Bronchial epithelial cell (primary cell): ENCODE measurements at regions not wholly inside any gene's neighbourhood (a gene's known extent, or its start where the extent isn't known, plus 50 kb on each side); places are given as distances from the start of the nearest gene placed in this dataset.

Experiments used
- DNase-seq: peaks from one replicate; pipeline ENCODE4 v3.0.0-alpha.2; 2010; ENCODE audit warnings: low read depth
- FAIRE-seq: peaks from 2 replicates; lab custom pipeline; 2011; peaks lifted over from hg19 to GRCh38; lab: Jason Lieb, UNC
- H3K27me3 ChIP-seq: 2 replicates; pipeline ENCODE4 v1.5.1; 2011; ENCODE audit warnings: low read length; ENCODE audit not compliant: control insufficient read depth, insufficient read depth
- H3K36me3 ChIP-seq: 2 replicates; pipeline ENCODE4 v1.5.1; 2011; ENCODE audit warnings: low read length; ENCODE audit not compliant: control insufficient read depth, insufficient read depth
- H3K4me3 ChIP-seq: 2 replicates; pipeline ENCODE4 v1.5.1; 2011; ENCODE audit warnings: mild to moderate bottlenecking, low read depth, low read length, control low read depth
- TF ChIP-seq, protein P1 (sequence below): IDR thresholded peaks from 2 replicates; pipeline ENCODE4 v1.5.1; 2011; ENCODE audit warnings: mild to moderate bottlenecking, moderate library complexity, low read length, control low read depth, inconsistent platforms; ENCODE audit not compliant: insufficient read depth, severe bottlenecking

DNA sequence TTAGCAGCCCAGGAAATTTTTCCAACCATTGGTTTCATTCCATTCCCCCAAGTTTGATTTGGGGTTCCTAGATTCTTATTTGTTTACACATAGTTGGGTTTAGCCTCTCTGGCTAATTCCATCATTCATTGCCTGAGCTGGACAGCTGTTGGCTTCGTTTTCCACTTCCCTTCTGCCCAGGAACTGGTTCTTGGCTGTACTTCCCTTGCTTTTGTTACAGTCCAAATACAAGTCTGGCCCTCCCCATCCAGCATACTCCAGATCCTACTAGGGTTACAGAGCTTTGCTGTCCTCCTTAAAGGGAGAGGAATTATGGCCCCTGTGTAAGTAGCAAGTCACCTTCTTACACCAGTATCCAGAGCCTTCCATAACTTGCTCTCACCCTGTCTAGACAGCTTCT is 356.3 kb downstream of the FAT3 start:
- TF ChIP-seq, protein P1, sequence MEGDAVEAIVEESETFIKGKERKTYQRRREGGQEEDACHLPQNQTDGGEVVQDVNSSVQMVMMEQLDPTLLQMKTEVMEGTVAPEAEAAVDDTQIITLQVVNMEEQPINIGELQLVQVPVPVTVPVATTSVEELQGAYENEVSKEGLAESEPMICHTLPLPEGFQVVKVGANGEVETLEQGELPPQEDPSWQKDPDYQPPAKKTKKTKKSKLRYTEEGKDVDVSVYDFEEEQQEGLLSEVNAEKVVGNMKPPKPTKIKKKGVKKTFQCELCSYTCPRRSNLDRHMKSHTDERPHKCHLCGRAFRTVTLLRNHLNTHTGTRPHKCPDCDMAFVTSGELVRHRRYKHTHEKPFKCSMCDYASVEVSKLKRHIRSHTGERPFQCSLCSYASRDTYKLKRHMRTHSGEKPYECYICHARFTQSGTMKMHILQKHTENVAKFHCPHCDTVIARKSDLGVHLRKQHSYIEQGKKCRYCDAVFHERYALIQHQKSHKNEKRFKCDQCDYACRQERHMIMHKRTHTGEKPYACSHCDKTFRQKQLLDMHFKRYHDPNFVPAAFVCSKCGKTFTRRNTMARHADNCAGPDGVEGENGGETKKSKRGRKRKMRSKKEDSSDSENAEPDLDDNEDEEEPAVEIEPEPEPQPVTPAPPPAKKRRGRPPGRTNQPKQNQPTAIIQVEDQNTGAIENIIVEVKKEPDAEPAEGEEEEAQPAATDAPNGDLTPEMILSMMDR: no peak
- H3K36me3 ChIP-seq: no peaks in the 10 kb centered on the region
- DNase-seq (no peak), FAIRE-seq (no peak)
- no peaks in the 10 kb centered on the region for H3K27me3 ChIP-seq
- no peak overlapping the region for H3K4me3 ChIP-seq

DNA sequence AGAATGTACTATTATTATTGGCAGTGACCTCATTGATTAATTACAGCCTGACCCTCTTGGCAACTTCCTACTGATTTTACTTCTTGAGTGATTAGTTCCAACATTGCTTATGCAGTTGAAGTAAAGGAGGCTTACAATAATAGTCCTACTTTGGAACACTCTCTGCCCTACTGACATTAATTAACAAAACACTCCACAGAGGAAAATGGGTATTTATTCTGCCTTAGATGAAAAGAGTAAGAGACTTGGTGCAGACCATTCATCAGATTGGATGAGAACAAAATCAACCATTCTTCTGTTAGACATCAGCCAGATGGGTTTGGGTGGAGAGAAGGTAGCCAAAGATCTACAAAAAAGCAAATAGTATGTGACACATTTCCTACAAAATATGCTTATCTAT is 363.8 kb downstream of the FAT3 start:
- TF ChIP-seq, protein P1: no peak
- DNase-seq (no peak), FAIRE-seq (no peak)
- no peaks in the 10 kb centered on the region for H3K27me3 ChIP-seq
- no peaks in the 10 kb centered on the region for H3K36me3 ChIP-seq
- H3K4me3 ChIP-seq: no peak overlapping the region

DNA sequence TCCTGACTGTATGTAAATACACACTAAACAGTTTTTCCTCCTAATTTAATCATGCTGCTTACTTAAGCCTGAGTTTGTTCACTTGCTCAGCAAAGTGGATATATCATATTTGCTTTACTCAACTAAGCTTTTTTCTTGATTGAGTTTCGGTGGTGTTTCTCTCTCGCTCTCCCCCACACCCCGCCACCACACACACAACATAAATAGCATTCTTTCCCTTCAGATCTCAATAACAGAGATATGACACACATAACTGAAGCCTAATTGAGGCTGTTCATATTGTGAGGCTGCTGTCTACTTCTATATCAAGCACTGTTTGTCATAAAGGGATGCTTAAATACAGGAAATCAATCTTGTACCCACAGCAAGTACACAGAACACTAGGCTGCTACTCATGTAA is 364.9 kb downstream of the FAT3 start:
- H3K4me3 ChIP-seq: no peak overlapping the region
- TF ChIP-seq, protein P1: no peak
- no peaks in the 10 kb centered on the region for H3K27me3 ChIP-seq
- DNase-seq (no peak), FAIRE-seq (no peak)
- H3K36me3 ChIP-seq: no peaks in the 10 kb centered on the region

DNA sequence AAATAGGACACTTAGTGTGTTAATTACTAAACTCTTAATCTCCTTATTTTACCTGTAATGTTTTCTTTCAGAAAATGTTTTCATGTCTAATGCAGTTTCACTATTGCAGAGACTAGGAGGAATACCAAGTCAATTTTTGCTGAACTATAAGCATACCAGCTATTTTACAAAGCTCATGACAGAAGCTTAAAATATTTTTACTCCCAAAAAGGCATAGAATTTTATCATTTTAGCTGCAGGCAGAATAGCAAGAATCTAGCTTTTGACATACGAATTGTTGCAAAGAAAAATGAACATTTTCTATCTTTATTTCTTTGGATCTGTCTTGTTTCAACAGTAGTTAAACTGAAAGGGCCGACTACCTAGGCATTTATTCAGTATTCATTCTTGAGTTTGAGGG is 366.9 kb downstream of the FAT3 start:
- FAIRE-seq: no peak
- TF ChIP-seq, protein P1: no peak

DNA sequence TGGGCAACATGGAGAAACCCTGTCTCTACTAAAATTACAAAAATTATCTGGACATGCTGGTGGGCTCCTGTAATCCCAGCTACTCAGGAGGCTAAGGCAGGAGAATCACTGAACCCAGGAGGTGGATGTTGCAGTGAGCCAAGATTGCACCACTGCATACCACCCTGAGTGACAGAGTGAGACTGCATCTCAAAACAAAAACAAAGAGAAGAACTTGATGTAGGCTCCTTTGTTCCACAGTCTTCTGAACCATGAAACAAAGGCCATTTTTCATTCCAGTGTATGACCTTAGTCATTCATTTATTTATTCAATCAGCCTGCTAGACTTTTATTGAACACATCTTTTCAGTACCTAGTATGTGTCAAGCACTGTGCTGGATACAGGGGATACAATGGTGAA is 369.6 kb downstream of the FAT3 start:
- H3K27me3 ChIP-seq: no peaks in the 10 kb centered on the region
- FAIRE-seq: no peak
- no peak overlapping the region for H3K4me3 ChIP-seq
- TF ChIP-seq, protein P1: no peak
- no peaks in the 10 kb centered on the region for H3K36me3 ChIP-seq
- no peak for DNase-seq

More for the DNA sequence above, 366.9 kb downstream of the FAT3 start:
- Histone ChIP-seq H3K4me3 (no peak overlapping the region), H3K36me3 (no peaks in the 10 kb centered on the region), H3K27me3 (no peaks in the 10 kb centered on the region)
- DNase-seq: no peak

DNA sequence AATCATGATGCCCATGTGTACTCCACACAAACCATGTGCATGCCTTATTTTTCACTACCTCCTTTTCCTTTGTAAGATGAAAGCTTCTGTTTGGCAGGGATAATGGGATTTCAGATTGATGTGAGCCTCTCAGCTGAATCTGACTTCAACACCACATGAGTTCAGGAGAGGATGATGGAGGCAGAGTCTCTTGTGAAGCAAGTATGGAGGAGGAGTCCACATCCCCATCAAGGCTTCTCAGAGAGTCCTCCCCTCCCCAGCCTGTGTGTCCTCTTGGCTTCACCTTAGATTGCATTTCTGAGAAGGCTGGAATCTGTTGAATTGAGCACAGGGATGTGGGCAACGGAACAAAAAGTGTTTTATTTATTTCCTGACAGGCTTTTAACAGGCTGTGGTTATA is 370.4 kb downstream of the FAT3 start:
- H3K4me3 ChIP-seq: no peak overlapping the region
- no peak for DNase-seq
- no peaks in the 10 kb centered on the region for H3K27me3 ChIP-seq
- no peaks in the 10 kb centered on the region for H3K36me3 ChIP-seq
- no peak for FAIRE-seq
- TF ChIP-seq, protein P1: no peak
